HG02623 (cell line): ENCODE measurements at regions not wholly inside any gene's neighbourhood (a gene's known extent, or its start where the extent isn't known, plus 50 kb on each side); places are given as distances from the start of the nearest gene placed in this dataset.

Experiments used
- ATAC-seq: cut with Tn5 transposase; IDR thresholded peaks from one replicate; pipeline ENCODE4 v1.9.1; 2021; ENCODE audit warnings: moderate library complexity; ENCODE audit not compliant: unreplicated experiment

- ATAC-seq = peak; percentile 71
These were observed 545.2 kb downstream of the MRPL39 start for GRCh38 chr21:25062061-25062460.

DNA sequence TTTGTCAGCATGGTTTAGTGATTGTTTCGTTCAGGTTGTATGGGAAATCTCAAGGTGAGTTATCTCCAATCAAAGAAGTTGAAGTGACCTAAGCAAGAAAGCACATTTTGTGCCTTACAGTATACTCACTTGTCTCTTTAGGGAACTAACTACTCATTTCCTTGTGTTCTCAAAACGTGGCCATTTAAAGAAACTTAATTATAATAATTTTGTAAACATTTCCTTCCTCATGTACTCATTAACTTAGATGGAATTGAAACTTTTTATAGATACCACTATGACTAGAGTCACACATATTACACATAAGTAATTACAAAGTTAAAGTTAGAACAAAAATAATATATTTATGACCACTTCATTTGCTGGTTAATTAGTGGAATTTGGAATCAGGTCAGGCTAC is 552.6 kb downstream of the MRPL39 start:
- ATAC-seq = no peak

- ATAC-seq = peak; percentile 82
These were observed 567.6 kb downstream of the MRPL39 start for GRCh38 chr21:25039461-25040380.

DNA sequence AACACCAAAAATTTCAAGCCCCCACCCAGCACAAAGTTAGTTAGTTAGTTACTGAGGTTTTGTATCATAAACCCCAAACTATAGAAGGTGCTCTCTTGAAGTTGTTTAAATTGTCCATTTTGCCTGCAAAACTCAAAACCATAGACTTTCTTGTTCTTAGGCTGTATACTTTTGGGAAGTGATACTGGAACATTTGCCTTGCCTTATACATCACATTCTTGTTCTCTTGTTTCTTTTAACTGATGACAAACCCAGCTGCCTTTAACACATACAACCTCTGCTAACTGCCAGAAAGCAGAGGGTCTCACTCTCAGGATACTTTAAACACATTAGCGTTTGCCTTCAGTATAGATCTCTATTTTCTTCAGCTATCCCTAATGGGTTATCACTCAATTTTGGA is 570.5 kb downstream of the MRPL39 start:
- ATAC-seq = no peak

- no peak for ATAC-seq
These were observed 575.5 kb downstream of the MRPL39 start for GRCh38 chr21:25031750-25032149.

DNA sequence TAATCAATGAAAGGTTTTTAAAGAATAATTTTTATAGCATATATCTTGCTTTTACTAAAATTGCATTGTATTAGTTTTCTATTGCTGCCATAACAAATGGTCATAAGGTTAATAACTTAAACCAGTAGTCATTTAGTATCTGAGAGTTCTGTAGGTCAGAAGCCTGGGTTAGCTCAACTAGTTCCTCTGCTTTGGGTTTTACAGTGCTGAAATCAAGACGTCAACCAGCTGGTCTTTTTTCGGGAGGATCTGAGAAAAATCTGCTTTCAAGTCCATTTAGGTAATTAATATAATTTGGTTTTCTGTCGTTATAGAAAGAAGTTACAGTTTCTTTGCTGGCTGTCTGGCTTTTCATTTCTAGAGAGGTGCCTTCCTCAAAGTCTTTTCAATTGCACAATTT is 577.7 kb downstream of the MRPL39 start:
- ATAC-seq = no peak

DNA sequence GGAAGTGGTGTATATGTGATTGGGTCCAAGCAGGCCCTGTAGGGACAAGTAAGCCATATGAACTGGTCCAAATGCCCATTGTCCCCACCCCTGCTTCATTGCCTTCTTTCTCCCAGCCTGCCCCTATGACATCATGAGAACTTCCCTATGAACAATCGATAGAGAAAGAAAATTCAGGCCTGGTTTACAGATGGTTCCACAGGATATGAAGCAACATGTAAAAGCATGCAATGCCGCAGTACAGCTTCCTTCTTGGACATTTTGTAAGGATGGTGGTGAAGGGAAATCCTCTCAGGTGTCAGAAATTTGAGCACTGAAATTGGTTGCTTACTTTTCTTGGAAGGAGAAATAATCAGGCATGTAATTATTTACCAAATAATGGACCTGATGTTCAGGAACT is 581.7 kb downstream of the MRPL39 start:
- ATAC-seq = no peak

DNA sequence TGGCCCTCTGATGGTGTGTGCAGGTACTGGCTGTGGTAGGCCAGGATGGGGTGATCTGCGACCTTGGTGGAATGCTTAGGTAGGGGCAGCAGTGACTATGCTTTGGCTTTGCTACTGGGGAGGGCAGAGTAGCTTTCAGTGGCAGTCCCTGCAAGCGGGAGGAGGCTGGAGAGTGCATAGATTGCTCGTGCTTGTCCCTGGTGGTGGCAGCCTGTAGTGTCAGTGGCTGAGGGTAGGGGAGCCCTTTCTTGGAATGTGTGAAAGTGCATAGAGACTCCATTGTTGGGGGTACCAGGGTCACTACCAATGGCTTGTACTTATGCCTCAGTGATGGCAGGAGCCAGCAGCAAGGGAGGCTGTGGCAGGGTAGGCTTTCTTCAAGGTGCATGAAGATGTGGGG is 582.6 kb downstream of the MRPL39 start:
- no peak for ATAC-seq

GRCh38 chr21:25005388-25005787 is 601.9 kb downstream of the MRPL39 start:
- ATAC-seq = no peak

- no peak for ATAC-seq
These were observed 604.6 kb downstream of the MRPL39 start for GRCh38 chr21:25002676-25003075.

DNA sequence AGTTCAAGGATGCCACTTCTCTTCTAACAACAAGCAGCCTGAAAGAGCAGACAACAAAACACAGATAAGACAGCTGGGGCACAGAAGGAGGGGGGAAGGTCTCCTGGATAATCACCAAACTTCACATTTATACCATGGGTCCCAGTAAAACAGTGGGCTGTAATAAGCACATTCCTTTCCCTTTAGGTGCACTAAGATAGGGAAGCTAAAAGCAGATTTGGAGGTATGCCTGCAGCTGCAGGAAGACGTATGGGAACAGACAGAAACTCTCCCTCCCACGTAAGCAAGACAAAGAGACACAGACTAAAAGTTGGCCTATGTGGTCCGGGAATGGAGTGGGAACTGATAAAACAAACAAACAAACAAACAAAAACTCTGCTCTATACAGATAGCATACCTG is 612.1 kb downstream of the MRPL39 start:
- no peak for ATAC-seq

DNA sequence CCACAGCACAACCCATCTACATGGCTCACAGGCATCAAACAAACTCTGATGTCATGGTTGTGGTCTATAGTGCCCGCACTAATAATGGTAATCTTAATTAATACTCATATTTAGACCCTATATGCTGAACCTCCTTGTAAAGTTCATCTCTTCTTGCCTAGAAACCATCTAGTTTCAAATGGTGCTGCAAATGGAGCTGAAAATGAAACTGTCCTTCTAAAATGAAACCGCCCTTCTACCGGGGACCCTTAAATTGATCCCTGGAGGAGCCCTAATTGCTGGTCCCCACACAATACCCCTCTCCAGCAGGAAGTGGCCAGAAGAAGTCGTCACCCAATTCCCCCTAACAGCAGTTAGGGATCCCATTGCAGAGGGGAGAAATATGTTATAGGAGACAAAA is 612.6 kb downstream of the MRPL39 start:
- ATAC-seq = no peak

DNA sequence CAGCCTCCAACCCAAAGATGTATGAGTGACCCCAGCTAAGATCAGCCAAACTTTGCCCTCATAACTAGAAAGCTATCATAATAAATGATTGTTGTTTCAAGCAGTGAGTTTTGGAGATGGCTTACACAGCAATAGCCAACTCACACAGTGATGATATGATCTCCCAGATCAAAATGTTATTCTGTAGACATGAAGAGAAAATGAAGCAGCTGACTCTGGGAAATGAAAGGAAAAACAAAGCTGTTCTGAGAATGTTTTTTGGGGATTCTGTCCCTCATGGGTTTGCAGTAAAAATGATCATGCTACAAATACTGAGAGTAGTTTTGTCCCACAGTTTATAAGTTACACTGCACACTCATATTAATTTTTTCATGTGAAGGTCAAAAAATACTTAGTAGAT is 617.8 kb downstream of the MRPL39 start:
- no peak for ATAC-seq

GRCh38 chr21:24988941-24989340 is 618.3 kb downstream of the MRPL39 start:
- ATAC-seq = no peak

GRCh38 chr21:24976238-24976637 is 631.0 kb downstream of the MRPL39 start:
- peak; percentile 82 for ATAC-seq

- ATAC-seq = no peak
These were observed 638.2 kb downstream of the MRPL39 start for GRCh38 chr21:24969068-24969467.

DNA sequence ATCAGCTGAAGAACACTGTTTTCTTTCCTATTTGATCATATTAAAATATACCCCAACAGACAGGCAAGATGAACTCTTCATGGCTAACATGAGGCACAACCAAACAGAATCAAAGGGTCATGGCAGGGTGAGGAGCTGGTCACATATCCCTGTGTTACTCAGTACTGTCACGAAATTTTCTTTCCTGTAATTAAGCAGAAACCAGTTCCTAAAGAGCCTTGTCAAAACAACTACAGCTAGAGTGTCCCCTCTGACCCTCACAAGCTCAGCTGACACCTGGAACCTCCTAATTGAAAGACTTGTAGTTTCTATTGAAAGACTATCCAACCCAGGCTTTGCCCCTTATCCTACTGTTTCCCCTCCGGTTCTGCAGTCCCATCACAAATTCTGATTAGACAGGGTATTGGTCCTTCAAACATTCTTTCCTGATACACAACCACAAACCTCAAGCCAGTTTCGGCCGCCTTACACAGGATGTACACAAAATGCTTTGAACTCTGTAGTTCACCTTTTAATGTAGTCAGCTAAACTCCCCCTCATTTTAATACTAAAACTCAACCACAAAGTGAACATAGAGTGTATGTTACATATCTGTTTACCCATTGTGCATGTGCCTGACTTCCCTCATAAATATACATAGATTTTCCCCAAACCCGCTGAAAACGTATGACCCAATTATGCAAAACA is 651.9 kb downstream of the MRPL39 start:
- peak; percentile 93 for ATAC-seq

DNA sequence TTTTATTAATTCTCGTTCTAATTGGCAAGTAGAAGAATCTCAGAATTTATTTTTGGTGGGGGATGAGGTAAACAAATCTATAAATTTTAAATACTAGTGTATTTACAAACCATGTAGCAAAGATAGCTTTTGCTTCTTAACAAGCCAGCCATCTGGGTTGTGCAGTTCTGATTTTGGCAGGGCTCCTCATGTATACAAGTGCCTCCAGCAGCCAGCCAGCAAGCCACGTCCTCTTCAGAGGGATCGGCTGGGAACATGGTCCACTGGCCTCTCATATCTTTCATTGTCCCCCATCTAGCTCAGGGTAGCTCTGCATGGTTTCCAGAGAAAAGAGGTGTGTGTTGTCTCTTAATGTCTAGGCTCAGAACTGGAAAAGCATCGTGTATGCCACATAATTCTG is 659.1 kb downstream of the MRPL39 start:
- ATAC-seq = no peak

- no peak for ATAC-seq
These were observed 661.4 kb downstream of the MRPL39 start for GRCh38 chr21:24945910-24946309.

DNA sequence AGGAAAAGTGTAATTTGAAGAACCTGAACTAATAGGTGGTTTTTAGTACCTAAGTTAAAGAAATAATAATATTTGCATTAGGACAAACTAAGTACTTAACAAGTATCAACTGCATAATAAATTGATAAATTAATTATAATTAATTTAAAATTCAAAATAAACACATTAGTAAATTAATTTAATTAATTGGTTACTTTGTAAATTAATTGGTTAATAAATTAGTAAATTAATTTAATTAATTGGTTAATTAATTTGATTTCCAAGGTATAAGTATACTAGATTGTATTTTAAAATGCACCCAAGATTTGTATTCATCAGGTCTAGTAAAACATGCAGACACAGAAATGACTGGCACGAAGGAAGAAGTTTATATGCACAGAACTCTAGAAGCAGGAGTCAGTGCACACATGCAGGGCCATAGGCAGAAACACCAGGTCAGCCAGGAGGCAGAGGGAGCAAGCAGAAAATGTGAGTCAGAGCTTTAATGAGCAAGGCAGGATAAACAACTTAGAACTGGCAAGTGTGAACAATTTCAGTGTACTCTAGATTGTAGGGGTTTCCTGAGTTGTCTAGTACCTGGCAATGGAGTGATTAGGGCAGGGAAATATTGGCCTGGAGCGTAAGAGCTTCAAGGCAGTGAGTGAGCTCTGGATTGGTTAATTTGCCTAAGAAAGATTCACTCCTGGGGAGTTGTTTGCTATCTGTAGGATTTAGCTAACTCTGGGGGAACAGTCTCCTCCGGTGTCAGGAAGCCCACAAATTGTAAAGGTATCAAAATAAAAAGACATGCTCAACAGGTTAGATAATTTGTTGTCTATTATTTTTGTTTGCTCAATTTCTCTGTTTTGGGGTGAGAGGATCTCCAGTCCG is 665.7 kb downstream of the MRPL39 start:
- no peak for ATAC-seq

DNA sequence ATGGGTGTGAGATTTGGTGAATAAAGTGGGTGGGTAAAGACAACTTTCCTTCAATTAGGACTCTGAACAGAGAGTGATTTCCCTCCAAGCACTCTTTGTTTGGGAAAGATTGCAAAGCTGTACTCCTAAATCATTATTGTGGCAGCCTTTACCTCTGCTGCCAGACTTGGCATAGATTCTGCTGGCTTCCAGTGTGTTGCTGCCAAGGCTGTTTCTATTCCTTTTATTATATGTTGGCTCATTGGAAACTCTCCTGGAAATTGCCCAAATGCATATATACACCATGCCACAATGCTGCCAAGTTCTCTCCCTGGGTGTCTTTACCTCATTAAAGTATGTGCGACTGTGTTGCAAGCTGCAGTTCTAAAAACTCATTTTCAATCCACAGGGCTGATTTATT is 668.0 kb downstream of the MRPL39 start:
- no peak for ATAC-seq
